Fibroblast of peridontal ligament (primary cell): ENCODE measurements at regions not wholly inside any gene's neighbourhood (a gene's known extent, or its start where the extent isn't known, plus 50 kb on each side); places are given as distances from the start of the nearest gene placed in this dataset.
"Not testable (repeated sequence)": the region's sequence is repeated elsewhere in the genome, so short reads cannot be mapped to it uniquely, and the experiment has no call there.

Experiments used
- DNase-seq: peaks from one replicate; pipeline ENCODE4 v3.0.0-alpha.2; 2010; ENCODE audit errors: extremely low read depth

- DNase-seq = not testable (repeated sequence)
Observed at GRCh38 chr4:45248106-45248505, 521.8 kb upstream of the GNPDA2 start.

- no peak for DNase-seq
Observed at GRCh38 chr4:45241976-45242375, 515.6 kb upstream of the GNPDA2 start.

GRCh38 chr4:45229206-45229605 lies 502.9 kb upstream of the GNPDA2 start:
- no peak for DNase-seq

- DNase-seq = no peak
Observed at GRCh38 chr4:45215976-45216542, 489.7 kb upstream of the GNPDA2 start.

- not testable (repeated sequence) for DNase-seq
Observed at GRCh38 chr4:45208476-45208875, 482.1 kb upstream of the GNPDA2 start.

GRCh38 chr4:45207864-45208331 lies 481.5 kb upstream of the GNPDA2 start:
- DNase-seq = not testable (repeated sequence)

GRCh38 chr4:45207241-45207863 lies 481.0 kb upstream of the GNPDA2 start:
- DNase-seq = not testable (repeated sequence)

- no peak for DNase-seq
Observed at GRCh38 chr4:45199736-45200135, 473.4 kb upstream of the GNPDA2 start.

GRCh38 chr4:45188501-45188900 lies 462.1 kb upstream of the GNPDA2 start:
- no peak for DNase-seq

- DNase-seq = no peak
Observed at GRCh38 chr4:45186249-45186648, 459.9 kb upstream of the GNPDA2 start.

GRCh38 chr4:45183905-45184304 lies 457.5 kb upstream of the GNPDA2 start:
- DNase-seq = no peak

GRCh38 chr4:45172636-45173035 lies 446.3 kb upstream of the GNPDA2 start:
- no peak for DNase-seq

- no peak for DNase-seq
Observed at GRCh38 chr4:45160951-45161350, 434.6 kb upstream of the GNPDA2 start.

GRCh38 chr4:45155081-45155777 lies 428.9 kb upstream of the GNPDA2 start:
- DNase-seq = peak; percentile 1

GRCh38 chr4:45147866-45148265 lies 421.5 kb upstream of the GNPDA2 start:
- no peak for DNase-seq

- DNase-seq = no peak
Observed at GRCh38 chr4:45131020-45131419, 404.7 kb upstream of the GNPDA2 start.

GRCh38 chr4:45122406-45122805 lies 396.1 kb upstream of the GNPDA2 start:
- DNase-seq = no peak

- DNase-seq = no peak
Observed at GRCh38 chr4:45121426-45121975, 395.1 kb upstream of the GNPDA2 start.

GRCh38 chr4:45120163-45120562 lies 393.8 kb upstream of the GNPDA2 start:
- no peak for DNase-seq

- DNase-seq = no peak
Observed at GRCh38 chr4:45119376-45119775, 393.0 kb upstream of the GNPDA2 start.

- no peak for DNase-seq
Observed at GRCh38 chr4:45102716-45103115, 376.4 kb upstream of the GNPDA2 start.

- DNase-seq = no peak
Observed at GRCh38 chr4:45100956-45101818, 374.8 kb upstream of the GNPDA2 start.
